Muscle layer of duodenum (tissue), 2 donors: ENCODE measurements at regions not wholly inside any gene's neighbourhood (a gene's known extent, or its start where the extent isn't known, plus 50 kb on each side); places are given as distances from the start of the nearest gene placed in this dataset.

Experiments used
- H3K27ac ChIP-seq: one replicate; pipeline ENCODE4 v1.7.0; 2013; ENCODE audit warnings: mild to moderate bottlenecking, low read length
- H3K27me3 ChIP-seq: one replicate; pipeline ENCODE4 v1.7.0; 2013; ENCODE audit warnings: low read depth, mild to moderate bottlenecking, control low read depth, low read length
- H3K36me3 ChIP-seq, 2 donors: one replicate each; pipeline ENCODE4 v1.7.0; 2013; ENCODE audit warnings: low read length in 2 of 2, control low read depth in 1 of 2, mild to moderate bottlenecking in 1 of 2; ENCODE audit not compliant: insufficient read depth in 2 of 2, control insufficient read depth in 1 of 2
- H3K4me1 ChIP-seq, 2 donors: one replicate each; pipeline ENCODE4 v1.7.0; 2013; ENCODE audit warnings: low read length in 2 of 2, mild to moderate bottlenecking in 2 of 2, control low read depth in 1 of 2, moderate library complexity in 1 of 2; ENCODE audit not compliant: insufficient read depth in 2 of 2, control insufficient read depth in 1 of 2
- H3K4me3 ChIP-seq, 2 donors: one replicate each; pipeline ENCODE4 v1.7.0; 2013; ENCODE audit warnings: low read length in 2 of 2, low read depth in 1 of 2, mild to moderate bottlenecking in 1 of 2
- H3K9me3 ChIP-seq, 2 donors: one replicate each; pipeline ENCODE4 v1.7.0; 2013; ENCODE audit warnings: low read length in 2 of 2, control low read depth in 1 of 2, mild to moderate bottlenecking in 1 of 2; ENCODE audit not compliant: control insufficient read depth in 1 of 2
- donor health status: healthy.

- no peaks in the 10 kb centered on the region for H3K9me3 ChIP-seq
- no peak overlapping the region for H3K27ac ChIP-seq
- no peaks in the 10 kb centered on the region for H3K36me3 ChIP-seq
- H3K27me3 ChIP-seq = no peaks in the 10 kb centered on the region
- no peak overlapping the region for H3K4me3 ChIP-seq
- H3K4me1 ChIP-seq = no peaks in the 10 kb centered on the region
Observed at GRCh38 chr13:58587183-58587582, 955.6 kb downstream of the PCDH17 start.

- Histone ChIP-seq H3K9me3 (no peaks in the 10 kb centered on the region), H3K27me3 (no peaks in the 10 kb centered on the region), H3K4me1 (no peaks in the 10 kb centered on the region), H3K36me3 (no peaks in the 10 kb centered on the region), H3K4me3 (no peak overlapping the region), H3K27ac (no peak overlapping the region)
Observed at GRCh38 chr13:58592052-58592451, 960.5 kb downstream of the PCDH17 start.

- no peak overlapping the region for H3K27ac ChIP-seq
- H3K9me3 ChIP-seq = no peaks in the 10 kb centered on the region
- H3K4me1 ChIP-seq = no peaks in the 10 kb centered on the region
- H3K4me3 ChIP-seq = no peak overlapping the region
- no peaks in the 10 kb centered on the region for H3K36me3 ChIP-seq
- H3K27me3 ChIP-seq = no peaks in the 10 kb centered on the region
Observed at GRCh38 chr13:58592786-58593185, 961.2 kb downstream of the PCDH17 start.

GRCh38 chr13:58594747-58595600 is 963.4 kb downstream of the PCDH17 start:
- Histone ChIP-seq H3K4me1 (no peaks in the 10 kb centered on the region), H3K4me3 (no peak overlapping the region), H3K36me3 (no peaks in the 10 kb centered on the region), H3K27ac (no peak overlapping the region), H3K27me3 (no peaks in the 10 kb centered on the region), H3K9me3 (no peaks in the 10 kb centered on the region)

- Histone ChIP-seq H3K27ac (no peak overlapping the region), H3K4me3 (no peak overlapping the region), H3K27me3 (no peaks in the 10 kb centered on the region), H3K4me1 (no peaks in the 10 kb centered on the region), H3K9me3 (no peaks in the 10 kb centered on the region), H3K36me3 (no peaks in the 10 kb centered on the region)
Observed at GRCh38 chr13:58597552-58597951, 966.0 kb downstream of the PCDH17 start.

GRCh38 chr13:58598241-58598640 is 966.7 kb downstream of the PCDH17 start:
- Histone ChIP-seq H3K27me3 (no peaks in the 10 kb centered on the region), H3K27ac (no peak overlapping the region), H3K9me3 (no peaks in the 10 kb centered on the region), H3K36me3 (no peaks in the 10 kb centered on the region), H3K4me3 (no peak overlapping the region), H3K4me1 (no peaks in the 10 kb centered on the region)

- Histone ChIP-seq H3K27ac (no peak overlapping the region), H3K27me3 (no peaks in the 10 kb centered on the region), H3K4me3 (no peak overlapping the region), H3K36me3 (no peaks in the 10 kb centered on the region), H3K9me3 (no peaks in the 10 kb centered on the region), H3K4me1 (no peaks in the 10 kb centered on the region)
Observed at GRCh38 chr13:58611117-58611516, 979.6 kb downstream of the PCDH17 start.

GRCh38 chr13:58617880-58618665 is 986.5 kb downstream of the PCDH17 start:
- H3K4me1 ChIP-seq = no peaks in the 10 kb centered on the region
- H3K27me3 ChIP-seq = no peaks in the 10 kb centered on the region
- H3K36me3 ChIP-seq = no peaks in the 10 kb centered on the region
- no peak overlapping the region for H3K4me3 ChIP-seq
- H3K9me3 ChIP-seq = no peaks in the 10 kb centered on the region
- no peak overlapping the region for H3K27ac ChIP-seq

GRCh38 chr13:58619396-58620113 is 988.0 kb downstream of the PCDH17 start:
- Histone ChIP-seq H3K27me3 (no peaks in the 10 kb centered on the region), H3K4me3 (no peak overlapping the region), H3K36me3 (no peaks in the 10 kb centered on the region), H3K9me3 (no peaks in the 10 kb centered on the region), H3K4me1 (no peaks in the 10 kb centered on the region), H3K27ac (no peak overlapping the region)

GRCh38 chr13:58620176-58620575 is 988.6 kb downstream of the PCDH17 start:
- no peaks in the 10 kb centered on the region for H3K9me3 ChIP-seq
- no peaks in the 10 kb centered on the region for H3K27me3 ChIP-seq
- no peaks in the 10 kb centered on the region for H3K36me3 ChIP-seq
- no peaks in the 10 kb centered on the region for H3K4me1 ChIP-seq
- no peak overlapping the region for H3K27ac ChIP-seq
- H3K4me3 ChIP-seq = no peak overlapping the region

- Histone ChIP-seq H3K4me3 (no peak overlapping the region), H3K27me3 (no peaks in the 10 kb centered on the region), H3K9me3 (peaks cover 0 to 7% of the 10 kb centered on the region in 2 donors), H3K27ac (no peak overlapping the region), H3K4me1 (no peaks in the 10 kb centered on the region), H3K36me3 (no peaks in the 10 kb centered on the region)
Observed at GRCh38 chr13:58625703-58626389, 994.3 kb downstream of the PCDH17 start.
